ENCODE measurements at regions not wholly inside any gene's neighbourhood (a gene's known extent, or its start where the extent isn't known, plus 50 kb on each side); places are given as distances from the start of the nearest gene placed in this dataset.
A peak's percentile ranks its signal among the peaks of the same experiment; 100 is the strongest.

- Histone ChIP-seq H3K36me3 (ENCODE audit: insufficient read depth) (no peaks in the 10 kb centered on the region), H3K4me3 (ENCODE audit: low read depth, low read length) (no peak overlapping the region), H3K27ac (ENCODE audit: low read depth) (no peak overlapping the region), H3K4me1 (ENCODE audit: insufficient read depth) (no peaks in the 10 kb centered on the region)
- 81% methylated on average over 7 of the region's 7 CpGs for WGBS
- DNase-seq (ENCODE audit: extremely low spot score): no peak
Measured at GRCh38 chr6:16849988-16850680, 88.9 kb upstream of the ATXN1 start.

DNA sequence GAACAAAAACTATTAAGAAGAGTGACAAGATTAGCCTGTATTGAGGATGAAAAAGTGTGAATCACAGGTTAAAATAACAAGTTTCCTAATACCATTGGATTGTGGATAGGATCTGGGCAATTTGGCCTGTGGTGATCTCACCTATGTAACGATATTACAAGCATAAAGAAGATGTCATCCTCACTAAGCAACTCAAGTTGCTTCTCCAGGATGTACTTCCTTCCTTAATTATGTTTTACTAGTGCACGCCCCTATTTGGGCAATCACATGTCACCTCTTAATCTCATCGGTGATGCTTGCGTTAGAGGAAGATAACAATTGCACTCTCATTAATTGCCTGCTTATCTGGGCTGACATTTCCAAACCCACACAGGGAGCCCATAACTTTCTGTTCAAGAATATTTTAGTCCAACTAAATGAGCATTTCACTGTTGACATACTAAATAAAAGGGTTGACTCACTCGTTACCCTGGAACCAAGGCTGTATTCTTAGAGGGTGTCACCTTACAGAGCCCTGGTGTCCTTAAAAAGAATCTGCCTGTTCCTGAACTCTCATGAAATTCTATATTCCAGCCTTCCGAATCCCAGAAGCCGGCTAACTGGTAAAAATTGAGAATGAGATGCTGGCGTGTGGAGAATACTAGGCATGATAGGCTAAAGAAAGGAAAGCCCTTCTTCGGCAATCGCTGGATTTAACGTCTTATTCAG lies 88.2 kb upstream of the ATXN1 start:
- Histone ChIP-seq H3K4me3 (ENCODE audit: low read depth, low read length) (no peak overlapping the region), H3K4me1 (ENCODE audit: insufficient read depth) (no peaks in the 10 kb centered on the region), H3K27ac (ENCODE audit: low read depth) (no peak overlapping the region), H3K36me3 (ENCODE audit: insufficient read depth) (no peaks in the 10 kb centered on the region)
- DNase-seq (ENCODE audit: extremely low spot score): peak; percentile 26
- 52% methylated on average over 11 of the region's 11 CpGs for WGBS

- Histone ChIP-seq H3K4me1 (ENCODE audit: insufficient read depth) (no peaks in the 10 kb centered on the region), H3K4me3 (ENCODE audit: low read depth, low read length) (no peak overlapping the region), H3K27ac (ENCODE audit: low read depth) (no peak overlapping the region), H3K36me3 (ENCODE audit: insufficient read depth) (no peaks in the 10 kb centered on the region)
- whole genome bisulfite sequencing: 73% methylated on average over 2 of the region's 2 CpGs
- no peak for DNase-seq (ENCODE audit: extremely low spot score)
Measured at GRCh38 chr6:16846399-16846778, 85.1 kb upstream of the ATXN1 start.

- Histone ChIP-seq H3K4me1 (ENCODE audit: insufficient read depth) (no peaks in the 10 kb centered on the region), H3K36me3 (ENCODE audit: insufficient read depth) (no peaks in the 10 kb centered on the region), H3K27ac (ENCODE audit: low read depth) (no peak overlapping the region), H3K4me3 (ENCODE audit: low read depth, low read length) (no peak overlapping the region)
- 77% methylated on average over 5 of the region's 5 CpGs for WGBS
- no peak for DNase-seq (ENCODE audit: extremely low spot score)
Measured at GRCh38 chr6:16844183-16844582, 82.9 kb upstream of the ATXN1 start.

GRCh38 chr6:16842676-16843075 lies 81.4 kb upstream of the ATXN1 start:
- 63% methylated on average over 4 of the region's 4 CpGs for WGBS
- Histone ChIP-seq H3K27ac (ENCODE audit: low read depth) (no peak overlapping the region), H3K4me1 (ENCODE audit: insufficient read depth) (no peaks in the 10 kb centered on the region), H3K36me3 (ENCODE audit: insufficient read depth) (no peaks in the 10 kb centered on the region), H3K4me3 (ENCODE audit: low read depth, low read length) (no peak overlapping the region)
- no peak for DNase-seq (ENCODE audit: extremely low spot score)

- Histone ChIP-seq H3K4me3 (ENCODE audit: low read depth, low read length) (no peak overlapping the region), H3K4me1 (ENCODE audit: insufficient read depth) (no peaks in the 10 kb centered on the region), H3K36me3 (ENCODE audit: insufficient read depth) (no peaks in the 10 kb centered on the region), H3K27ac (ENCODE audit: low read depth) (no peak overlapping the region)
- DNase-seq (ENCODE audit: extremely low spot score): no peak
- WGBS: 86% methylated on average over 7 of the region's 7 CpGs
Measured at GRCh38 chr6:16841241-16841640, 80.0 kb upstream of the ATXN1 start.

GRCh38 chr6:16840725-16841124 lies 79.5 kb upstream of the ATXN1 start:
- no peaks in the 10 kb centered on the region for H3K36me3 ChIP-seq (ENCODE audit: insufficient read depth)
- no peak overlapping the region for H3K4me3 ChIP-seq (ENCODE audit: low read depth, low read length)
- DNase-seq (ENCODE audit: extremely low spot score): no peak
- WGBS: 74% methylated on average over 2 of the region's 2 CpGs
- H3K27ac ChIP-seq (ENCODE audit: low read depth): no peak overlapping the region
- H3K4me1 ChIP-seq (ENCODE audit: insufficient read depth): no peaks in the 10 kb centered on the region

GRCh38 chr6:16840291-16840690 lies 79.0 kb upstream of the ATXN1 start:
- Histone ChIP-seq H3K4me3 (ENCODE audit: low read depth, low read length) (no peak overlapping the region), H3K27ac (ENCODE audit: low read depth) (no peak overlapping the region), H3K4me1 (ENCODE audit: insufficient read depth) (no peaks in the 10 kb centered on the region), H3K36me3 (ENCODE audit: insufficient read depth) (no peaks in the 10 kb centered on the region)
- no peak for DNase-seq (ENCODE audit: extremely low spot score)
- 61% methylated on average over 3 of the region's 3 CpGs for whole genome bisulfite sequencing

GRCh38 chr6:16839631-16840179 lies 78.4 kb upstream of the ATXN1 start:
- DNase-seq (ENCODE audit: extremely low spot score): no peak
- Histone ChIP-seq H3K4me1 (ENCODE audit: insufficient read depth) (no peaks in the 10 kb centered on the region), H3K36me3 (ENCODE audit: insufficient read depth) (no peaks in the 10 kb centered on the region), H3K27ac (ENCODE audit: low read depth) (no peak overlapping the region), H3K4me3 (ENCODE audit: low read depth, low read length) (no peak overlapping the region)
- 94% methylated on average over 2 of the region's 2 CpGs for WGBS

DNA sequence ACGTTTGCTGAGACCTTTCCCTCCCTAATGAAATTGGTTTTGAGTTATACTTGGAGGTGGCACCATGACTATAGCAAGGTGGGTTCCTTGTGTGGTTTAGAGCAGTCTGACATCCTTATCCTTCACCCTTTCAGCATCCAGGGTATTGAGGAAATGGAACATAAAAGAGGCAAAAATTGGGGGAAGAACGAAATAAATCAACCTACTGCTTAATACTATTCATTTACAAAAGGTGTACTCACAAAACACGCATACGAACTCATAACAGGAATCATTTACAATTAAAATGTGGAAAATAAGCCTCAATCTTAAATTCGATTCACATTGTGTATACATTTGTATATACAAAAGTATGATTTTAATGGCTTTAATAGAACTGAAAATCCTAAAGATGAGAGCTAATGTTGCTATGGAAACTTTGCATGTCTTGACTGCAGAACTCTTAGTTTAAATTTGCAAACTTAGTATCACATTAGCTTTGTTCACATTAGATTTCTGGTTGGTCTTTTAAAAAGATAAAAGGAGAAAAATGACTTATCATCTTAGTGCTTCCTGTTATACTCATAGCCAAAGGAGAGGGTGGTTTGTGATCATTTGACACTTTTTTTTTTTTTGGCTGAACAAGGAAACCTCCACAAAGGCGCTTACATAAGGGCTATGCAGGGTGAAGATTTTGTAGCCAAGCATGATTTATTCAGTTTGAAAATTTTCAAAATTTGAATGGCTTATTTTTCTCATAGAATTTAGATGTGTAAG lies 76.1 kb upstream of the ATXN1 start:
- no peaks in the 10 kb centered on the region for H3K36me3 ChIP-seq (ENCODE audit: insufficient read depth)
- H3K27ac ChIP-seq (ENCODE audit: low read depth): no peak overlapping the region
- H3K4me3 ChIP-seq (ENCODE audit: low read depth, low read length): no peak overlapping the region
- DNase-seq (ENCODE audit: extremely low spot score): no peak
- 88% methylated on average over 6 of the region's 6 CpGs for WGBS
- no peaks in the 10 kb centered on the region for H3K4me1 ChIP-seq (ENCODE audit: insufficient read depth)

GRCh38 chr6:16836144-16836981 lies 75.1 kb upstream of the ATXN1 start:
- H3K4me3 ChIP-seq (ENCODE audit: low read depth, low read length): no peak overlapping the region
- H3K4me1 ChIP-seq (ENCODE audit: insufficient read depth): no peaks in the 10 kb centered on the region
- H3K36me3 ChIP-seq (ENCODE audit: insufficient read depth): no peaks in the 10 kb centered on the region
- whole genome bisulfite sequencing: 57% methylated on average over 9 of the region's 9 CpGs
- DNase-seq (ENCODE audit: extremely low spot score): no peak
- no peak overlapping the region for H3K27ac ChIP-seq (ENCODE audit: low read depth)

DNA sequence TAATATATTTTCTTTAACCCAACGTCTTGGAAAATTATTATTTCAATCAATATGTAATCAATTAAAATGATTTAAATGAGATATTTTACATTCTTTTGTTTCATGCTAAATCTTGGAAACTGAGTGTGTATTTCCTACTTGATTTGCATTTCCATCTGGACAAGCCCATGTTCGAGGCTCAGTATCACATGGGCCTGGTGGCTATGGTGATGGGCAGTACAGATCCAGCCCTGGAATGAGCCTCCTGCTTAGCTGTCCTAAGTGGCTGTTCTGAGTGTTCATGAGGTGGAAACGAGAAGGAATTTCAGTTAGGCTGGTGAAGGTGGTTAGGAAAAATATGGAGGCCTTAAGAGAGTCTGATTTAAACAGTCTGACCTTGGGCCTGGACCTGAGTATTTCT lies 73.0 kb upstream of the ATXN1 start:
- H3K4me1 ChIP-seq (ENCODE audit: insufficient read depth): no peaks in the 10 kb centered on the region
- no peak overlapping the region for H3K4me3 ChIP-seq (ENCODE audit: low read depth, low read length)
- no peaks in the 10 kb centered on the region for H3K36me3 ChIP-seq (ENCODE audit: insufficient read depth)
- no peak for DNase-seq (ENCODE audit: extremely low spot score)
- 88% methylated on average over 3 of the region's 3 CpGs for WGBS
- no peak overlapping the region for H3K27ac ChIP-seq (ENCODE audit: low read depth)

DNA sequence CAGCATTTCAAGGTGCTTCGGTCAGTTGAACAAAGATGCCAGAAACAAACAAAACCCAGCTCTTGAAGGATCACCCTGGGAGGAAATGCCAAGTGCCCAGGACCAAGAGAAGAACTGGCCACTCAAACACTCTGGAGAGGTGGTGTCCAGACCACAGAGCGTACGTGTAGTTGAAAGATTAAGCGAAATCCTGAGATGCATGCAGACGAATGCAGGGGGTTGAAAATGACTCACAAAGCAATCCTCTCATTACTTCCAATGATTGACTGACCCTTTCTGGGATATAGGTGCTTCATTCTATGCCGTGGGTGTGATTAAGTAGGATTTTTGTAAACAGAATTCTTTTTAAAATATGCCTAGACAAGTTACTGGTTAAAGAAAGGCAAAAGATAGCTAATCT lies 71.5 kb upstream of the ATXN1 start:
- Histone ChIP-seq H3K27ac (ENCODE audit: low read depth) (no peak overlapping the region), H3K4me3 (ENCODE audit: low read depth, low read length) (no peak overlapping the region), H3K4me1 (ENCODE audit: insufficient read depth) (no peaks in the 10 kb centered on the region), H3K36me3 (ENCODE audit: insufficient read depth) (no peaks in the 10 kb centered on the region)
- no peak for DNase-seq (ENCODE audit: extremely low spot score)
- WGBS: 90% methylated on average over 6 of the region's 6 CpGs

Measured in urinary bladder (tissue), 3 donors.